H9 (cell line): ENCODE measurements at regions not wholly inside any gene's neighbourhood (a gene's known extent, or its start where the extent isn't known, plus 50 kb on each side); places are given as distances from the start of the nearest gene placed in this dataset.

Source experiments
- DNase-seq: peaks from one replicate; pipeline ENCODE4 v3.0.0-alpha.2; 2017
- H2AFZ ChIP-seq: one replicate; pipeline ENCODE4 v1.6.1; 2013; ENCODE audit warnings: mild to moderate bottlenecking, low read length, control low read depth, moderate library complexity
- H2AK5ac ChIP-seq: 2 replicates; pipeline ENCODE4 v1.6.1; 2013; ENCODE audit warnings: low read length, control low read depth, mixed read lengths; ENCODE audit not compliant: insufficient read length
- H2BK120ac ChIP-seq: one replicate; pipeline ENCODE4 v1.6.1; 2013; ENCODE audit warnings: low read depth, mild to moderate bottlenecking, low read length, control low read depth, inconsistent platforms; ENCODE audit not compliant: poor library complexity, severe bottlenecking
- H2BK12ac ChIP-seq: 2 replicates; pipeline ENCODE4 v1.6.1; 2013; ENCODE audit warnings: low read length, control low read depth, mixed read lengths, low read depth; ENCODE audit not compliant: insufficient read length
- H2BK15ac ChIP-seq: 2 replicates; pipeline ENCODE4 v1.6.1; 2013; ENCODE audit warnings: low read depth, low read length, control low read depth
- H2BK20ac ChIP-seq: one replicate; pipeline ENCODE4 v1.6.1; 2013; ENCODE audit warnings: low read depth, mild to moderate bottlenecking, low read length, control low read depth, inconsistent platforms; ENCODE audit not compliant: poor library complexity, severe bottlenecking
- H2BK5ac ChIP-seq: 2 replicates; pipeline ENCODE4 v1.6.1; 2013; ENCODE audit warnings: low read length, control low read depth, mixed read lengths; ENCODE audit not compliant: insufficient read length
- H3K14ac ChIP-seq: 2 replicates; pipeline ENCODE4 v1.6.1; 2013; ENCODE audit warnings: low read length, control low read depth; ENCODE audit not compliant: insufficient read depth
- H3K18ac ChIP-seq: 2 replicates; pipeline ENCODE4 v1.6.1; 2013; ENCODE audit warnings: low read depth, mild to moderate bottlenecking, mixed read lengths, low read length, control low read depth; ENCODE audit not compliant: insufficient read length
- H3K23ac ChIP-seq: 2 replicates; pipeline ENCODE4 v1.6.1; 2013; ENCODE audit warnings: low read length, control low read depth, mixed read lengths, low read depth; ENCODE audit not compliant: insufficient read length
- H3K23me2 ChIP-seq: 2 replicates; pipeline ENCODE4 v1.6.1; 2013; ENCODE audit warnings: low read depth, mild to moderate bottlenecking, mixed read lengths, low read length, control low read depth; ENCODE audit not compliant: insufficient read length, poor library complexity, severe bottlenecking
- H3K27ac ChIP-seq: 2 replicates; pipeline ENCODE4 v1.5.1; 2013; ENCODE audit warnings: low read length, control low read depth, mixed read lengths, low read depth; ENCODE audit not compliant: insufficient read length
- H3K27me3 ChIP-seq: 2 replicates; pipeline ENCODE4 v1.6.1; 2013; ENCODE audit warnings: low read length, control low read depth, inconsistent platforms; ENCODE audit not compliant: insufficient read depth
- H3K4ac ChIP-seq: 2 replicates; pipeline ENCODE4 v1.6.1; 2013; ENCODE audit warnings: low read depth, mild to moderate bottlenecking, control low read depth, inconsistent platforms, low read length, moderate library complexity
- H3K4me1 ChIP-seq: 2 replicates; pipeline ENCODE4 v1.6.1; 2013; ENCODE audit warnings: low read length, control low read depth, inconsistent platforms; ENCODE audit not compliant: insufficient read depth
- H3K4me2 ChIP-seq: 2 replicates; pipeline ENCODE4 v1.6.1; 2013; ENCODE audit warnings: low read length, control low read depth, mixed read lengths; ENCODE audit not compliant: insufficient read length, insufficient read depth
- H3K56ac ChIP-seq: 2 replicates; pipeline ENCODE4 v1.6.1; 2013; ENCODE audit warnings: low read depth, mild to moderate bottlenecking, mixed read lengths, low read length, control low read depth; ENCODE audit not compliant: insufficient read length
- H3K79me1 ChIP-seq: 2 replicates; pipeline ENCODE4 v1.6.1; 2013; ENCODE audit warnings: low read depth, mild to moderate bottlenecking, moderate library complexity, low read length, control low read depth, inconsistent platforms; ENCODE audit not compliant: insufficient read depth, poor library complexity, severe bottlenecking
- H3K79me2 ChIP-seq: 2 replicates; pipeline ENCODE4 v1.6.1; 2013; ENCODE audit warnings: low read length, control low read depth, inconsistent platforms; ENCODE audit not compliant: insufficient read depth
- H3K9ac ChIP-seq: 2 replicates; pipeline ENCODE4 v1.6.1; 2013; ENCODE audit warnings: low read length, control low read depth, mixed read lengths; ENCODE audit not compliant: insufficient read length; ENCODE audit errors: extremely low read depth
- H3K9me3 ChIP-seq: one replicate; pipeline ENCODE4 v1.6.1; 2013; ENCODE audit warnings: low read depth, low read length, inconsistent platforms; ENCODE audit not compliant: control insufficient read depth
- H3T11ph ChIP-seq: one replicate; pipeline ENCODE4 v1.6.1; 2013; ENCODE audit warnings: mild to moderate bottlenecking, low read length, control low read depth, inconsistent platforms
- H4K20me1 ChIP-seq: one replicate; pipeline ENCODE4 v1.6.1; 2013; ENCODE audit not compliant: control insufficient read depth, insufficient read length, insufficient read depth
- H4K5ac ChIP-seq: 2 replicates; pipeline ENCODE4 v1.6.1; 2013; ENCODE audit warnings: low read depth, mild to moderate bottlenecking, mixed read lengths, low read length, control low read depth; ENCODE audit not compliant: insufficient read length
- H4K8ac ChIP-seq: replicated peaks from 2 replicates; pipeline ENCODE4 v1.6.1; 2013; ENCODE audit warnings: low read length, control low read depth, mixed read lengths, low read depth; ENCODE audit not compliant: insufficient read length
- H4K91ac ChIP-seq: 2 replicates; pipeline ENCODE4 v1.6.1; 2013; ENCODE audit warnings: low read depth, mild to moderate bottlenecking, moderate library complexity, mixed read lengths, low read length, control low read depth; ENCODE audit not compliant: insufficient read length
- H3K27ac Mint-ChIP-seq, 3 experiments: 2 replicates in 2 of 3; 3 replicates in 1 of 3; pipeline ENCODE4 v1.8.0; 2020 to 2021; ENCODE audit warnings: mixed read lengths in 3 of 3, mild to moderate bottlenecking in 1 of 3, moderate library complexity in 1 of 3
- H3K27me3 Mint-ChIP-seq: 2 replicates; pipeline ENCODE4 v1.8.0; 2021; ENCODE audit warnings: low read depth, mild to moderate bottlenecking, moderate library complexity, mixed read lengths
- H3K36me3 Mint-ChIP-seq, 3 experiments: 2 replicates in 2 of 3; 3 replicates in 1 of 3; pipeline ENCODE4 v1.8.0; 2020 to 2021; ENCODE audit warnings: low read depth in 3 of 3, mixed read lengths in 3 of 3; ENCODE audit not compliant: insufficient read depth in 1 of 3
- H3K4me1 Mint-ChIP-seq, 2 experiments: 2 replicates each; pipeline ENCODE4 v1.8.0; 2020; ENCODE audit warnings: mixed read lengths in 2 of 2
- H3K4me3 Mint-ChIP-seq, 2 experiments: 2 replicates in 1 of 2; 3 replicates in 1 of 2; pipeline ENCODE4 v1.8.0; 2020 to 2021; ENCODE audit warnings: mild to moderate bottlenecking in 2 of 2, mixed read lengths in 2 of 2, moderate library complexity in 1 of 2
- H3K9me3 Mint-ChIP-seq, 2 experiments: 2 replicates in 1 of 2; 3 replicates in 1 of 2; pipeline ENCODE4 v1.8.0; 2020; ENCODE audit warnings: mild to moderate bottlenecking in 2 of 2, mixed read lengths in 2 of 2, moderate library complexity in 1 of 2
- WGBS: extraction: QIAGEN DNeasy Blood & Tissue Kit; methylation state at CpG from one replicate; pipeline ENCODE4 v1.1.7; 2013; ENCODE audit warnings: missing lambda C conversion rate, low lambda C conversion rate, mixed read lengths; ENCODE audit not compliant: insufficient read length; ENCODE audit errors: extremely low coverage; 5-methylcytosine and 5-hydroxymethylcytosine counted together
- TF ChIP-seq, protein P1 (sequence below): fragments of 200-600 bp; sonication (generic); conservative IDR thresholded peaks from 3 replicates; pipeline ENCODE4 v1.8.0; 2021; ENCODE audit warnings: antibody characterized with exemption, mild to moderate bottlenecking

- no peak overlapping the region for H4K5ac ChIP-seq
- H3K23me2 ChIP-seq, result no peaks in the 10 kb centered on the region
- no peaks in the 10 kb centered on the region for H3K79me2 ChIP-seq
- no peak overlapping the region for H3K27ac Mint-ChIP-seq
- peaks cover 6% of the 10 kb centered on the region for H3K27me3 Mint-ChIP-seq
- H3K9me3 Mint-ChIP-seq, result peaks cover 13 to 100% of the 10 kb centered on the region in 2 experiments
- no peak overlapping the region for H3K4me2 ChIP-seq
- no peaks in the 10 kb centered on the region for H3K4me1 ChIP-seq
- H2BK20ac ChIP-seq, result no peak overlapping the region
- H3K4me1 Mint-ChIP-seq, result no peaks in the 10 kb centered on the region
- H2BK5ac ChIP-seq, result no peak overlapping the region
- no peak overlapping the region for H3K4me3 Mint-ChIP-seq
- H3K36me3 Mint-ChIP-seq, result peaks cover 47 to 93% (median 64%) of the 10 kb centered on the region in 3 experiments
- H3K27me3 ChIP-seq, result no peaks in the 10 kb centered on the region
- no peak overlapping the region for H3K4ac ChIP-seq
- peaks cover 100% of the 10 kb centered on the region for H3K9me3 ChIP-seq
- no peak overlapping the region for H4K91ac ChIP-seq
- H3K27ac ChIP-seq, result no peak overlapping the region
- TF ChIP-seq, protein P1, sequence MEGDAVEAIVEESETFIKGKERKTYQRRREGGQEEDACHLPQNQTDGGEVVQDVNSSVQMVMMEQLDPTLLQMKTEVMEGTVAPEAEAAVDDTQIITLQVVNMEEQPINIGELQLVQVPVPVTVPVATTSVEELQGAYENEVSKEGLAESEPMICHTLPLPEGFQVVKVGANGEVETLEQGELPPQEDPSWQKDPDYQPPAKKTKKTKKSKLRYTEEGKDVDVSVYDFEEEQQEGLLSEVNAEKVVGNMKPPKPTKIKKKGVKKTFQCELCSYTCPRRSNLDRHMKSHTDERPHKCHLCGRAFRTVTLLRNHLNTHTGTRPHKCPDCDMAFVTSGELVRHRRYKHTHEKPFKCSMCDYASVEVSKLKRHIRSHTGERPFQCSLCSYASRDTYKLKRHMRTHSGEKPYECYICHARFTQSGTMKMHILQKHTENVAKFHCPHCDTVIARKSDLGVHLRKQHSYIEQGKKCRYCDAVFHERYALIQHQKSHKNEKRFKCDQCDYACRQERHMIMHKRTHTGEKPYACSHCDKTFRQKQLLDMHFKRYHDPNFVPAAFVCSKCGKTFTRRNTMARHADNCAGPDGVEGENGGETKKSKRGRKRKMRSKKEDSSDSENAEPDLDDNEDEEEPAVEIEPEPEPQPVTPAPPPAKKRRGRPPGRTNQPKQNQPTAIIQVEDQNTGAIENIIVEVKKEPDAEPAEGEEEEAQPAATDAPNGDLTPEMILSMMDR, result no peak
- no peaks in the 10 kb centered on the region for H4K20me1 ChIP-seq
- no peak overlapping the region for H3K9ac ChIP-seq
- H3K14ac ChIP-seq, result no peak overlapping the region
- H3K23ac ChIP-seq, result no peak overlapping the region
- no peak overlapping the region for H2BK15ac ChIP-seq
- no peaks in the 10 kb centered on the region for H3K79me1 ChIP-seq
- no CpG with 5 or more reads among the region's 8 CpGs for WGBS
- no peak overlapping the region for H3K56ac ChIP-seq
- H3T11ph ChIP-seq, result no peak overlapping the region
- H2AFZ ChIP-seq, result no peak overlapping the region
- H2BK120ac ChIP-seq, result no peak overlapping the region
- H2AK5ac ChIP-seq, result no peak overlapping the region
- DNase-seq, result no peak
- H3K18ac ChIP-seq, result no peak overlapping the region
- no peak overlapping the region for H4K8ac ChIP-seq
- no peak overlapping the region for H2BK12ac ChIP-seq
Observed at GRCh38 chr14:106347890-106348755, 821.7 kb downstream of the TMEM121 start.
